ENCODE measurements at regions not wholly inside any gene's neighbourhood (a gene's known extent, or its start where the extent isn't known, plus 50 kb on each side); places are given as distances from the start of the nearest gene placed in this dataset.
A peak's percentile ranks its signal among the peaks of the same experiment; 100 is the strongest.

DNA sequence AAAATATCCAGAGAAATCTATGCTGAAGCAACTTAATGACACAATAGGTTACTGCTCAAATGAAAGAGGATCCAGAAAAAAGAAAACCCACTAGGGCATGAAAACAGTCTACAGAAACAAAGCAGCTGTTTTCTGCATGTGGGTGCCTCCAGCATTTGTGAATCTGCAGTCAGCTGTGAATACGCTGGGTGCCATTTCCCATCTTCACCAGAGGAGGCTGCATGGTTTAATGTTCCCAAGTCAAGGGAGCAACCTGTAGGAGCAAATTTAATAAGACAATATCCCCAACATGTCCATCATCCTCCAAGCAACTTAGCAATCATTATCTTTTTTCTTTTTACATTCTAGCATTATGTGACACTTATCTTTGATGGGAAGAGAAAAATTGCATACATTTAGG, 396.6 kb downstream of the BRINP2 start:
- DNase-seq, result peak; percentile 18

DNA sequence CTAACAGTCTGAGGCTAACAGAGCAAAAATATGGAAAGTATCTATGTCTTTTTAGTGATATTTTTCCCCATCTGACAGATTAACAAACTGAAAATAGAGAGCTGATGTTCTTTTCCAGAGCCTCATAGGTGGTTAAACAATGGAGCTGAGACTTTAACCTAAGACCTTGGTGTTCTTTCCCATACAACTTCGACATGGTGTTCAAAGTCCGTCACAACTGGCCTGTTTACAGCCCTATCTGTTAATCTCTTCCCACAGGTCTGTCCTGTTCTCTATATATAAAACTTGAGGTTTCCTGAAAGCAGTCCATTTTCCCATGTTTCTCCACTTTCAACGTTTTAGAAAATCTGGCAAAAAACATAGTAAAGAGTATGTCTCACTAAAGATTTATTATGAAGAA, 395.7 kb downstream of the BRINP2 start:
- DNase-seq, result no peak

DNA sequence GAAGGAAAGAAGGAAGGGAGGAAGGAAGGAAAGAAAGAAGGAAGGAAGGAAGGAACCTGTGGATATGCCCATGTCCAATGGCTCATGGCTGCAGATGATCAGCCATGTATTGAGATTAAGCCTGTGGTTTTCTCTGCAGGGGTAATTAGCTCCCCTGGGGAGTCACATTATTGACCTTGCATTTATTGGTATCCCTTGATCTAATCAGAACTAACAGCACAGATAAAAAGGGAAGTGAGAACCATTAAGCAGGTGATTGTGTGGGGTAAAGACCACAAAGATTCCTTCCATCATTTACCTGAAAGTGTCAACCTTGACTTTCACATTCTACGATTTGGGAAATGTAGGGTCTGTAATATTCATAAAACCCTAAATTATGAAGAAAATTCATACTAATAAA, 390.7 kb downstream of the BRINP2 start:
- no peak for DNase-seq

DNA sequence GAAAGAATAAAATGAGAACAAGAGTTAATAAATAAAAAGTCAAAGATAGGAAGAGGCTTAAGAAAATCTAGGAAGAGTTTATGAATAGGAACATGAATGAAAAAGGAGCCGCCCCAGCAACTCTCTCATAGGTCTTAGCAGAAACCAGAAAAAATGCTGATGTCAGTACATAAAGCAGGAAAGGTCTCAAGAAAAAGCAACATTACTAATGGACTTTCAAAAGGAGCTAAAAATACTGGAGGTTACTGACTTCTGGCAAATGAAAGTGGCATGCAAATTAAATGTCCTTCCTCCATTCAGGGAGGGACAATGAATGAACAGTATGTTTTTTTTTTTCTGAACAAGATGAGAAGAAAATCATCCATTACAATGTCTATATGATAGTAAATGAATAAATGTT, 387.6 kb downstream of the BRINP2 start:
- DNase-seq, result no peak

DNA sequence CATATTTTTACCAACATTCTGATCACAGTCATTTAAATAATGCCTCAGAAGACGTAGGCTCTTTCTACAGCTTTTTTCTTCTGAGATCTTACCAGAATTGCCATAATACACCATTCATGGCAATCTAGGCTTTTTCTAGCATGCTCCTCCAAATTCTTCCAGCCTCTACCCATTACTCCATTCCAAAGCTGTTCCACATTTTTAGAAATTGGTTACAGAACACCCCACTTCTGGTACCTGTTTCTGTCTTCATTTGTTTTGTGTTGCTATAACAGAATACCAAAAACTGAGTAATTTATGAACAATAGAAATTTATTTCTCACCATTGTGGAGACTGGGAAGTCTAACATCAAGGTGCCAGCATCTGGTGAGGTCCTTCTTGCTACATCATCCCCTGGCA, 385.4 kb downstream of the BRINP2 start:
- DNase-seq, result no peak

DNA sequence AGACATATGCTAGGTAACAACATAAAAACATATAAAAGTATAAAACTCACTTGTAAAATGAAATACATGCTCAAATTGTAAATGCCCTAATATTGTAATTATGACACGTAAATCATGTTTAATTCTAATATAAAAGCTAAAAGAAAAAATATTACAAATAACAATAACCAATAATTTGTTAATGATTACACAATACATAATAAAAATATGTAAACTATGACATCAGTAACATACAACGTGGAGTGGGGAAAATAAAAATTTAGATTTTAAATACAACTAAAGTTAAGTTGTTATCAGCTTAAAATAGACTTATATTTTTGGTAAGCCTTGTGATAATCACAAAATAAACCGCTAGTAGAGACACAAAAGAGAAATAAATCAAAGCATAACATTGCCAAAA, 376.4 kb downstream of the BRINP2 start:
- no peak for DNase-seq

DNA sequence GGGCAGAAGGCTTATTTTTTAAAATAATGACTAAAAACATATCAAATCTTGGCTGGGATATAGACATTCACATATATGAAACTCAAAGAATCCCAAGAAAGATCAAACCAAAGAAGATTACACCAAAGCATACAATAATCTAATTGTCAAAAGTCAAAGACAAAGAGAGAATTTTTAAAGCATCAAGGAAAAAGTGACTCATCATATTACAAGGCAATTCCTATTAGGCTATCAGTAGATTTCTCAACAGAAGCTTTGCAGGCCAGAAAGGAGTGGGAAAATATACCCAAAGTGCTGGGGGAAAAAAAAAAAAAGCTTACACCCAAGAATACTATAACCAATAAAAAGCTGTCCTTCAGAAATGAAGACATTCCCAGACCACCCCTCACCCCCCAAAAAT, 375.6 kb downstream of the BRINP2 start:
- no peak for DNase-seq

DNA sequence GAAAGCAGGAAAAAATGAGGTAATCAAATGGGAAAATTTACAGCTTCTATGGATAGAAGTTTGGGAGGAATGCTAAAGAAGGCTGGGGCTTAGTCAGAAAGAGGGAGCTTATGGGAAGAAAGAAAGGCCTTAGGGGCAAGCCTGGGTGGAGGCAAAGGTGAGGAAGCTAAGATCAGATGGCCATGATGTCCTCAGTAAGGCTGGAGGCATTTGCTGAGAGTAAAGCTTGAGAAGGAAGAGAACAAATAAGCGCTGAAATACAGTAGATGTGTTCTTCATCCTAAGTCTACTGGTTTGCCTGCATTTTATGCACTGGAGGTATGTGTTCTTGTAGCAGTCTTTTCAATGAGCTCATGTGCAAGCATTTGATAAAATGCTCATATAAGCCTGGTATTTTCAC, 355.4 kb downstream of the BRINP2 start:
- DNase-seq, result no peak

DNA sequence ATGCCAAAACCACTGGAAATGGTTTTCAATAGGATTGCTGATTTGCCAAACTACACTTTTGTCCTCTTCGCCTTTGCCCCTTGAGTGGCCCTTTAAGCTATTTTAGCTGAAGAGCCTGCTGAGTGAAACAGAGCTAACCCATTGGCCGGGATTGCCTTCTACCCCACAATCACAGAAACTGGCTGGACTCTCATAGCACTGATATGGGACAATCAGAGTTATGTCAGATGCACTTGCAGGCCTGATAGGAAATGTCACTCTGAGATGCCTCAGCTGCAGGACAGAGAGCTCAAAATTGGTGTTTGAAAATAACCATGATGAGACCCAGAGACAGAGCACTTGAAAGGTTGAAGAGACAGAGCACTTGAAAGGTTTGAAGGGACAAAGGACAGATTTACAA, 354.4 kb downstream of the BRINP2 start:
- DNase-seq, result no peak

DNA sequence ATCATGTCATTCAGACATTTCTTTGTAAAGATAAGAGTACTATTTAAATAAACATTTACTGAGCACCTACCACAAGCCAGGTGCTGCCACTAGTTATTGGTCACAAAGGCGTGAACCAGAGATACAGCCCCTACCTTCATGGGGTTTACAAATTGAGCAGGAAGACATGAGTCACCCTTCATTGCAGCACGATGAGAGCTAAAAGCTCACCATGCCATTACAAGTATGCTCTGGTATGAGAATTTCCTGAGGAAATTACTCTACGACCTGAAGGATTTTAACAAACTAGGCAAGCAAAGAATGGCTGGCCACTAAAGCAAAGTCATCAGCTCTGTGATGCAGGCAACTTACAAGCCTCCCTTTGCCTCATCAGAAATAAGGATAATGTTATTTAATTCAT, 346.8 kb downstream of the BRINP2 start:
- no peak for DNase-seq

DNA sequence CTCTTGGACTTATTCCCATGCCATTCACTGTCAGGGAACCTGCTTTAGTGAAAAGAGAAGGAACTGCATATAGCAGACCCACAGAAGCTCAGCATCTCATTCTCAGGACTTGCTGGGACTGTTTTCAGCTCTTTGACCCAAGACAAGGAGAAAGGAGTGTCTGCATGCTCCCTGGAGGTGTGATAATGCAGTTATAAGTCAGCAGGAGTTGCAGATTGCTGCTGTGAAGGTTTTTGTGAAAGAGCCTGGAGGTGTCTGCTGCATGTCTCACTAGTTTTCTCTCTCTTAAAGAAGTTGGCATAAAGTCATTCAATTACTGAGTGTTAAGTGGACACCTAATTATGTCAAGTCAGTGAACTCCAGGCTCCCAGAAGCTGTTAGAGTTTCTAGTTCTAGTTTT, 343.4 kb downstream of the BRINP2 start:
- DNase-seq, result no peak

DNA sequence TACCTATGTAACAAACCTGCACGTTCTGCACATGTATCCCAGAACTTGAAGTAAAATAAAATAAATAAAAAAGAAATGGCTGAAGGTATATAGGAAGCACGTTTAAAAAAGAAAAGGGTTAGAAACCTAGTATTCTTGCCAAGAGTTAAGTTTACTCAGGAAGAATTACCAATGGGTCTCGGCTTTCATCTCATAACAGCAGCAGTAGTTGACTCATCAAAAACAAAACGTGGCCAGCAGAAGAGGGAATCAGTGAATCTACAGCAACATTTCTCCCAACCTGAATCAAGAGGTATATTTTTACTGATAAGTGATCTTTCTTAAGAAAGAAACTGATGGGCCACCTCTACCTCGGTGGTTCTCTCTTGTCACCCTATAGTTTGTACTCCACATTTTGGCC, 340.3 kb downstream of the BRINP2 start:
- no peak for DNase-seq

DNA sequence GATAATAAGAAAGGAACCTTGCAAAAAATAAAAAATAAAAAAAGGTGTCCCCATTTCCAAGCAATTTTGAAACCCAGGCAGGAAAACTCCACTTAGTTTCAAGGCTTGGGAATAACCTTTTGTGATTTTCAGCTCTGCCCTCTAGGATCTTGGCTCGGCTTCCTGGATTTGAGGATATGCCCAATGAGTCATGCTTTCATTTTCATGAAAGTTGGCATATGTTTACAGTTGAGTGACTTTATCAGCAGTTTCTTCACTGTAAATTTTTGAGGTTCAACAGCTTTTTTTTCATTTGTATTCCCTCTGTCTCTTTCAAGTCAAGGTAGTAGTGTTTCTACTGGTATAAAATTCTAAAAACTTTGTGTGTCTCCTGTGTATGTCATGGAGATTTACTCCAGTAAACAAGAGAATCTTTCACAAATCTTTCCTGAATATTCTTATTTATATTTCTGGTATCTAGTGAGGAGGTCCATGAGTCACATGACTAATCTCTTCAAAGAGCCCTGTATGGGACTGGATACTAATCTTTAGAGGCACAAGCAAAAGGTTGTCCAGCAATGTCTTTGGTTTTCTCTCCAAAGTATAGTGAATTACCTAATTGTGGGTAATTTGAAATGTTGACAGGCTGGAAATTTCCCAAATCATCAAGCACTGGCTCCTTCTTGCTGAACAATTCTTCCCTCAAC, 335.3 kb downstream of the BRINP2 start:
- no peak for DNase-seq

DNA sequence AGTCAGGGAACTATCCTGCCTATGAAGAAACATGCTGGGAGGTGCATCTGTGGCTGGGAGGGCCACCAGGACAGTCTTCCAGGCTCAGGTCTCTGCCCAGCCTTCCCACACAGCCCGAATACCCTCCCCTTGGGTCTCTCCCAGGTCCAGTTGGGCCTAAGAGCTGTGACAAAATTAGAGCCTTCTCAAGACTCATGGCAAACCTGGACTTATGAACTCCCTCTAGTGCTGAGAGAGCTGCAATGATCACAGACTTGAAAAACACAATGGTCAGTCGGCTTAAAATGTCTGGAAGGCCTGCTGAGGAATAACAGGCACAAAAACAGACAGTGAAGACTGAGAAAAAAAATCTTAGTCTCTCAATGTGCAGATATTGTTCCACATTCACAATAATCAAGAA, 325.1 kb downstream of the BRINP2 start:
- no peak for DNase-seq

DNA sequence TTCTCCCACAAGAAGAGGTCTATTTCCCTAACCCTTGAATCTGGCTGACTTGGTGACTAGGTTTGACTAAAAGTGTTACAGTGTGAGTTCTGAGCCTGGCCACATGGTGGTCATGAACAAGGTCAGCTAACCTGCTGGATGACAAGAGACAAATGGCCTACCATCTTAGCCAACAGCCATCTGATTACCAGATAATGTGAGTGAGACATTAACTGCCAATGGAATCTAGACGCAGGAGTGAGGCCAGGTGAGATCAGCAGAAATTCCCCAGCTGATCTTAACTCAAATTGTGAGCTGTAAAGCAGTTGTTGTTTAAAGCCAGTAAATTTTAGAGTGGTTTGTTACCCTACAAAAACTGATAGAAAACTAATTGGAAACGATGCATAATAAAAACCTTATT, 320.0 kb downstream of the BRINP2 start:
- DNase-seq, result no peak

DNA sequence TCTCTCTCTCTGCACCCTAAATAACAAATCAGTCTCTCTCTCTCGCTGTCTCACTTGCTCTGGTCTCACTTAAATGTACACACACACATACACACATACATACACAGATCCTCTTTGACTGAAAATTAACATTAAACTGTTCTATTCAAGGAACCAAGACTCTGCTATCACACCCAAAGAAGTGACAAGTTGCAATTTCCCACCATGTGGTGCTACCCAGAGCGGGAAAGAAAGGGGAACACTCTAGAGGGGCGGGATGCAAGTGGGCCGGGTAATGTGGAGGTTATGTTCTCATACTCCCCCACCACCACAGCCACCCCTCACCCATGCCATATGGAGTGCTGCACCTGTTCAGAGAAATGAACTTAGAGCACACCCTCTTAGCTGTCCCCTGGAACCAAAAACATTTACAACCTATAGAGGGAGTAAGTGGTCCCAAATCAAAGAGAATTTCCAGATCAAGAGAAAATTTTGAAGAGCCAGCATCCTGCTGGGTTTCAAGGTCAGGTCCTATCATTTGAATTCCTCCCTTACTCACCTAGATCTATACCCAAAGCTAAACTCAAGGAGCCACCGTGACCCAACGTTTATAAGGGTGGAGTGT, 319.4 kb downstream of the BRINP2 start:
- DNase-seq, result no peak

DNA sequence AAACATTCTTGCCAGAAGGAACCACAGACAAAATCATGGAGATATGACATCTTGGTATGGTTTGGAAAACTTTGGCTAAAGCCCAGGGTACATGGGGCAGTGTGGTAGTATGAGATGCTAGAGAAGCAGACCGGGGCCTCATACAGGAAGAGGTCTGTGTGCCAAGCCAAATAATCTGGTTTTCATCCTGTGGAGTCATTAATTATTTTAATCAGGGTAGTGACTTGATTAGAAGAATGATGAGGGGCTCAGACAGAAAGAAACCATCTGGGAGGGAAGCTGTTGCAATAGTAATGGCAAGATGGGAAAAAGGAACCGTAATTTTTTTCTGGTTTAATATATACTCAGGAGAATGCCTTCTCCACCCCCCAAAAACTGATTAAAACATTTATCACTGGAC, 318.0 kb downstream of the BRINP2 start:
- DNase-seq, result no peak

DNA sequence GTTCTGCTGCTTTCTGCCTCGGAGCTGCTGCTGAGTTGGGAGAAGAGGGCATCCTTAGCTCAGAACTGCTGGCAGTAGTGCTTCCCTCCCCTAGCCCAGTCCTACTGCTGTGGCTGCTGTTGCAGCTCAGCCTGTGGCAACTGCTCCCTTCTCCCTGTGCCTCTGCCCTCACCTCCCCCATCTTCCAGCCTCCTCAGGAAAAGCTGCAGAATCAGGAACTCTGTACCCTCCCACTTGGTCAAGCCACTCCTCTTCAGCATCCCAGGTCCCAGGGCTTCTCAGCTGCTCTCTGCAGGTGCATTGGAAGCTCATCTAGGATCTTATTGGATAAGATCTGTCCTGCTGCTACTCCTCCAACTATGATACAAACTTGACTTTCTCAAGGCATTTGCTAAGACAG, 316.7 kb downstream of the BRINP2 start:
- DNase-seq, result no peak

DNA sequence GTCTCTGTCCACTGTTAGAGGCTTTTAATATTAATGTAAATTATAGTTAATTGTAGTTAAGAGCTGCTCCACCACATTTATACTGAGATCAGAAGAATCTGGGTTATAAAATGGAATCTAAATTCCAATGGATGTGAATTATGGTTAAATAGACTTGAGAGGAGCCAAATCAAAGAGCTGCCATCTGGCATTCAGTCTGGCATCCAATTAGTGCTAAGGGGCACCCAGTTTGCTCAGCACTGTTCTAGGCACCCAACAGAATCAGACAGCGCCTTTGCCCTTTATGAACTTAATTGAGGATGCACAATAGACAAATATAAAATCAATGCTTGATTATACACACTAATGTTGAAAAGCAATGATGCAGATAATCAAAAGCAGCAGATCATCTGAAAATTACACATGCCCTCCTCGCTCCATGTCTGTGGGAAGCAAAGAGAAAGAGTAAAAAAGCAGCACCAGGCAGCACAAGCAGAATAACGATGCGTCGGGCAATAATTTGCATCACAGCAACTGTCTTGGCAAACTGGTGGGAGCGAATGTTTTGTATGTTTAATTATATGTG, 310.1 kb downstream of the BRINP2 start:
- DNase-seq, result peak; percentile 61

DNA sequence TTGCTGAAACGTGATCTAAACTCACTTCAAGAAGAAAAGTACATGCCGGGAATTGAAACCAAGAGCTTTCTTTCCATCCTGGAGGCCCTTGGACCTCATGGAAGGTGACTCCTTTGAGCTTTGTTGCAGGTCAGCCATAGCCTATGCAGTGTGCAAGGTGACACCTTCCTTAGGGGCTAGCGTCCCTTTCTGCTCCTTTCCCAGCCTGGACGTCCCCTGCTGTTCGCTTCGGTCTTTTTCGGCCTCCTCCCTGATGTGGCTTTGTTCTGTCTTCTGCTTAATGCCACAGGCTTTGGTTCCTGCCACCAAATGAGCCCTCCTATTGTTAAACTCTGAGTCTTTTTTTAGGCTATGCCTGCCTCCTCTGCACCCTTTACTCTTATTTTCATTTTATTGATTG, 308.8 kb downstream of the BRINP2 start:
- peak; percentile 18 for DNase-seq

DNA sequence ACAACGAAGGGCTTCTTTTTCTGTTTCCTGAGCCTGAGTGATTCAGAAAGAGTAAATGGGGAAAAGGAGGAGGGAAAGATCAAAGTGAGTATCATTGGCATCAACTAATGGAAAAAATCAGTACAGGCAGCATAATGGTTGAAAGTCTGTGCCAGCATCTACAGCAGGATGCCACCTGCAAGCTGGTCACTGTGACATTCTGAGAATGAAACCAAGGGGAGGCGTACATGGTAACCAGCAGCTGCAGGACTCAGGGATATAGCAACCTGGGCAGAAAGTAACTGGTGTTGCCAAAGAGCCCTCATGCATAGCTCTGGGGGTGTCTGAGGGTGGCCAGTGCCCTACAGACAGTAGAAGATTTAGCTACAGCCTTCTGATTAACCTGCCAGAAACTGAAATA, 305.9 kb downstream of the BRINP2 start:
- no peak for DNase-seq

DNA sequence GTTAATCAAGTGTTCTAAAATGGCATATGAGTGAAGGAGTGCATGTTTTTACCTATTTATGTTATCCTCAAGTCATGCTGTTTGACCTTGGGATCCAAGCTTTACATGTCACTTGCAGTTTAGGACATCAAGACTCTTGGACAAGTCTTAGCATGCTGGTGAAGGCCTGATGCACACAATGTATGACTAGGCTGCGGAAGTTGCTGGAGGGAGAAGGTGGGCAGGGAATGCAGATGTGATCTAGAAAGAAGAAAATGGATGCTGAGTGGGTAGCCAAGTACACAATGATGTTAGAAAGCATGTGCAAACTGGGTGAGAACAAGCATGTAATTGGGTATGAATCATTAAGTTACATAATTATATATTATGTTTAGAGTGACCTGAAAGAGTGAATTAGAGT, 301.8 kb downstream of the BRINP2 start:
- no peak for DNase-seq

DNA sequence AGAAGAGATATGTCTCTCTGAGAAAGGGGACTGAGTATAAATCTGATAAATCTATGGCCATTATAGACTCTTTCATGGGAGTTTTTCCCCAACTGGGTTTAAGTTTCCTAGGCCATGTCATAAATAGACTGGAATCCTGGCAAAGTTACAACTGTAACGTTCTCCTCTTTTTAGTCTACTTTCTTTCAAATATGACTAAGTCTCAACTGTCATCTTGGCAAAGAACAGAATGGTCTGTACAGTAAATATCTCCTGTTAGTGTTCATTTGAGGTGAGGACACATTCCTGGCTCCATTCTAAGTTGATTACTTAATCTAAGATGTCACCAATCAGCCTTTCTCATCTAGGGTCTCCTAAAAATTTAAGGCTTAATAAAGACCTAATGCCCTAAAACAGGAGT, 300.5 kb downstream of the BRINP2 start:
- no peak for DNase-seq

DNA sequence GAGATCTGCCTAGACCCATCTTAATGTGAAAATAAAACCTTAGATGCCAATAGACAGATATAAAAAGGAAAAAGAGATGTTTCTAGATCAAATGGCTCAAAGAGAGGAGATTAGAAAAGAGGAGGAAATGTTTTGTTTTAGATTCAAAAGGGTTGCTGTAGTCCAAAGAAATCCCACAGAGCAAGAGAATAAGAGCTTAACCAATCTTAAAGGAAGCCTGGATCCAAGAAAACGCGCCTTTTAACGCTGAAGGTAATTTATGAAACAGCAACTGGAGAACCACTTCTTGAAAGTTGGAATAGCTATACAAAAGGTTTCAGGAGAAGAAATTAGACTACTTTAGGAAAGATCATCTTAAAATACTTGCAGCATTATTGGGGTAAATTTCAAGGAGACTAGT, 298.8 kb downstream of the BRINP2 start:
- no peak for DNase-seq

DNA sequence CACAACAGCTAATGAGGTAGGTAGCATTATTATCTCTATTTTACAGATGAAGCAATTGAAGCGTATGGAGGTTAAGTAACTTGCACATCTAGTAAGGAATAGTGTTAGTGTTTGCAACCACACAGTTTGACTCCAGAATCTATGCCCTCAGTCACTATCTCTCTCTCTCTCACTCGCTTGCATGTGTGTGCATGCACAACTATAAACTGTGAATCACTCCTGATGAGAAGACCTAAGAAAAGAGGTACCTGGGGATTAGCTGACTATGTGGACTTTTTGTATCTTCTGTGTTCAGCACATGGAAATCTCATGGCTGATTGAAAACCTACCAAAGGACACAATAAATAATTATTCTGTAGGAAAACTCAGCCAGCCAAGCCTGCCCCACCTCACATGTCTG, 295.5 kb downstream of the BRINP2 start:
- DNase-seq, result no peak

Data from retina (tissue), 1 donor.